ENCODE measurements at regions not wholly inside any gene's neighbourhood (a gene's known extent, or its start where the extent isn't known, plus 50 kb on each side); places are given as distances from the start of the nearest gene placed in this dataset.

- no peak for TF ChIP-seq CTCF (IDR thresholded peaks at IDR 0.05)
- peaks cover 5% of the 10 kb centered on the region for H3K9me3 ChIP-seq
- no peak overlapping the region for H3K27ac ChIP-seq
These were observed 472.4 kb upstream of the ID2 start for GRCh38 chr2:8209494-8209893.

GRCh38 chr2:8211384-8211783 is 470.5 kb upstream of the ID2 start:
- H3K4me1 ChIP-seq (ENCODE audit: control insufficient read depth in 1 of 2, insufficient read depth in 1 of 2, low read depth in 1 of 2, low read length in 1 of 2), result no peaks in the 10 kb centered on the region
- no peak overlapping the region for H3K4me3 ChIP-seq (ENCODE audit: low read depth in 1 of 2, low read length in 1 of 2)
- TF ChIP-seq CTCF (IDR thresholded peaks at IDR 0.05), result no peak
- H3K27ac ChIP-seq, result no peak overlapping the region
- peaks cover 5% of the 10 kb centered on the region for H3K9me3 ChIP-seq
- no peaks in the 10 kb centered on the region for H3K27me3 ChIP-seq
- no peaks in the 10 kb centered on the region for H3K36me3 ChIP-seq

More at GRCh38 chr2:8209494-8209893, 472.4 kb upstream of the ID2 start:
- Histone ChIP-seq H3K4me1 (ENCODE audit: control insufficient read depth in 1 of 2, insufficient read depth in 1 of 2, low read depth in 1 of 2, low read length in 1 of 2) (no peaks in the 10 kb centered on the region), H3K36me3 (no peaks in the 10 kb centered on the region), H3K27me3 (no peaks in the 10 kb centered on the region), H3K4me3 (ENCODE audit: low read depth in 1 of 2, low read length in 1 of 2) (no peak overlapping the region)

DNA sequence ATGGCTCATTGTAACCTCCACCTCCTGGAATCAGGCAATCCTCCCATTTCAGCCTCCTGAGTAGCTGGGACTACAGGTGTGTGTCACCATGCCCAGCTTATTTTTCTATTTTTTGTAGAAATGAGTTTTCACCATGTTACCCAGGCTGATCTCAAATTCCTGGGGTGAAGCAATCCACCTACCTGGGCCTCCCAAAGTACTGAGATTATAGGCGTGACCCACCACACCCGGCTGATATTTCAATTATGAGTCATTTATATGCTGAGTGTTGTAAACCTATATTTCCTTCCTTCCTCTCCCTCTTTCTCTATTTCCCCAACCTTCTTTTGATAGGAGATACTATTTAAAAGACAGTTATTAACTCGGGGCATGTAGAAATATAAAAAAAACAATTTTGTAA is 469.6 kb upstream of the ID2 start:
- H3K9me3 ChIP-seq, result peaks cover 5% of the 10 kb centered on the region
- no peak overlapping the region for H3K4me3 ChIP-seq (ENCODE audit: low read depth in 1 of 2, low read length in 1 of 2)
- no peaks in the 10 kb centered on the region for H3K27me3 ChIP-seq
- no peak for TF ChIP-seq CTCF (IDR thresholded peaks at IDR 0.05)
- no peaks in the 10 kb centered on the region for H3K36me3 ChIP-seq
- H3K27ac ChIP-seq, result no peak overlapping the region
- no peaks in the 10 kb centered on the region for H3K4me1 ChIP-seq (ENCODE audit: control insufficient read depth in 1 of 2, insufficient read depth in 1 of 2, low read depth in 1 of 2, low read length in 1 of 2)

DNA sequence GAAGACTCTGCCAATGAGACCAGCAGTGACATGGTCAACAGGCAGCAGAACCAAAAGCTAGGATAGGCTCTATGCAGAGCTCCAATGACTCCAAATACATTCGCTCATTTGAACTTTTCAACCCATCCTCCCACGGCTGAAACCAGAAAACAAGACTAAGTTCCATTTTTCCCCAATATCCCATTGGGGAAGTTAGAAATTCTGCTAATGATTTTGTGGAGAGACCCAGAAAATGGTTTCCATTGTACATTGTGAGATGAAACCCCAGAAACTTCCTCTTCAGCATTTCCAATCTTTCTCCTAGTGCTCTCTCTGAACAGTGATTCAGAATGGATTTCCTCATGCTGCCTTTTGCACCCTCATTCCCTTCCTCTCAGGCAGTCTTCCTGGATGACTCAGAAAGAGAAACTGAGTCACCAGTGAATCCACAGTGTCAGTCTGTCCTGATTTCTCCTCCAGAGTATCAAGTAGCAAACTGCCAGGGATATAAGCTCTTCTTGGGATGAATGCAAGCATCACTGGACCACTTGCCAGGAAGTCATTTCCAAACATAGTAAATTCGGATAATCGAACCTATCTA is 467.7 kb upstream of the ID2 start:
- Histone ChIP-seq H3K9me3 (no peaks in the 10 kb centered on the region), H3K27me3 (no peaks in the 10 kb centered on the region), H3K27ac (no peak overlapping the region), H3K36me3 (no peaks in the 10 kb centered on the region), H3K4me1 (ENCODE audit: control insufficient read depth in 1 of 2, insufficient read depth in 1 of 2, low read depth in 1 of 2, low read length in 1 of 2) (no peaks in the 10 kb centered on the region), H3K4me3 (ENCODE audit: low read depth in 1 of 2, low read length in 1 of 2) (no peak overlapping the region)
- no peak for TF ChIP-seq CTCF (IDR thresholded peaks at IDR 0.05)

DNA sequence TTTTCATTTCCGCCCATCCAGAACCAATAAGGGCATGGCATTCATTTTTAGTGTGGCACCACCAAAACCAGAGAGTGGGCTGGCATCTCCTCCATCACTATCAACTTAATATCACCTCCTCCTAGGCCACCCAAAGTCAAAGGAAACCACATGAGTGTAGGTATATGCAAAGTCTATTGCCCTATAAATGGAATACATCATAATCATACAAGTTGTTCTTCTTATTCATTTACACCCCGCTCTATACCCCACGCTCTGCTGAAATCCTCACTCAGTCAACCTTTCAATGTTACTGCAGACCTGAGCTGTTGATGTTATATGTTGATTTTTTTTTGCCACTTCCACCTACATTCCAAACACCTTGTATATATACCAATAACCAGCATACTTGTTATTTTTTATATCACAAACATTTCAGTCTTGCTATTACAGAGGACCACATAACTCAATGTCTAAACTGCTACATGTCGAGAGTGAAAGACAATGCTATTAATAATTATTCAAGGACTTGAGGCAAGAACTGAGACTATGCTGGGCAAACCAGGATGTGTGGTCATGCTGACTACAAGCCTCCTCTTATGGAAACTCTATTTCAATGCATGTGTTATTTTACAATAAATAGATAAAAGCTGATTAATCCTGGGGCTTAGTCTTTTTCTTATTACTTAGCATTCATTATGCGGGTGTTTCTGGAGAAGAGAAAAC is 466.5 kb upstream of the ID2 start:
- no peak for TF ChIP-seq CTCF (IDR thresholded peaks at IDR 0.05)
- Histone ChIP-seq H3K27me3 (no peaks in the 10 kb centered on the region), H3K9me3 (no peaks in the 10 kb centered on the region), H3K4me1 (ENCODE audit: control insufficient read depth in 1 of 2, insufficient read depth in 1 of 2, low read depth in 1 of 2, low read length in 1 of 2) (no peaks in the 10 kb centered on the region), H3K27ac (no peak overlapping the region), H3K36me3 (no peaks in the 10 kb centered on the region), H3K4me3 (ENCODE audit: low read depth in 1 of 2, low read length in 1 of 2) (no peak overlapping the region)
